Suprapubic skin (tissue), 4 donors: ENCODE measurements at regions not wholly inside any gene's neighbourhood (a gene's known extent, or its start where the extent isn't known, plus 50 kb on each side); places are given as distances from the start of the nearest gene placed in this dataset.

Source experiments
- DNase-seq, 2 donors: peaks; one replicate each; pipeline ENCODE4 v3.0.0-alpha.2; 2019; ENCODE audit warnings: low spot score in 2 of 2
- H3K27ac ChIP-seq: fragments of 200-600 bp; sonication (generic); one replicate; pipeline ENCODE4 v1.5.1; 2019
- H3K27me3 ChIP-seq: fragments of 200-600 bp; sonication (generic); one replicate; pipeline ENCODE4 v1.5.1; 2019
- H3K36me3 ChIP-seq: fragments of 200-600 bp; sonication (generic); one replicate; pipeline ENCODE4 v1.5.1; 2019
- H3K4me1 ChIP-seq: fragments of 200-600 bp; sonication (generic); one replicate; pipeline ENCODE4 v1.5.1; 2019
- H3K4me3 ChIP-seq: fragments of 200-600 bp; sonication (generic); one replicate; pipeline ENCODE4 v1.5.1; 2019; ENCODE audit warnings: mild to moderate bottlenecking
- H3K9me3 ChIP-seq: fragments of 200-600 bp; sonication (generic); one replicate; pipeline ENCODE4 v1.5.1; 2019
- EP300 ChIP-seq: sonication (generic); formaldehyde crosslinking; IDR thresholded peaks from one replicate; pipeline ENCODE4 v1.6.1; 2017; ENCODE audit warnings: antibody characterized with exemption
- POLR2A ChIP-seq, 2 donors: fragments of 450-650 bp; IDR thresholded peaks; one replicate each; pipeline ENCODE4 v1.6.1; 2017; ENCODE audit warnings: antibody characterized with exemption in 2 of 2, mild to moderate bottlenecking in 2 of 2, moderate library complexity in 2 of 2
- POLR2AphosphoS5 ChIP-seq, 3 donors: sonication (generic); formaldehyde crosslinking; IDR thresholded peaks; one replicate each; pipeline ENCODE4 v1.6.1; 2017; ENCODE audit warnings: antibody characterized with exemption in 3 of 3
- WGBS: methylation state at CpG from one replicate; pipeline ENCODE4 v1.1.5; 2018; 5-methylcytosine and 5-hydroxymethylcytosine counted together
- TF ChIP-seq, protein P1 (sequence below), 2 donors: fragments of 200-600 bp in 1 of 2; fragments of 450-650 bp in 1 of 2; sonication (generic) in 1 of 2; IDR thresholded peaks; one replicate each; pipeline ENCODE4 v1.5.1; 2016 to 2019; ENCODE audit warnings: antibody characterized with exemption in 2 of 2, mild to moderate bottlenecking in 1 of 2, moderate library complexity in 1 of 2

DNA sequence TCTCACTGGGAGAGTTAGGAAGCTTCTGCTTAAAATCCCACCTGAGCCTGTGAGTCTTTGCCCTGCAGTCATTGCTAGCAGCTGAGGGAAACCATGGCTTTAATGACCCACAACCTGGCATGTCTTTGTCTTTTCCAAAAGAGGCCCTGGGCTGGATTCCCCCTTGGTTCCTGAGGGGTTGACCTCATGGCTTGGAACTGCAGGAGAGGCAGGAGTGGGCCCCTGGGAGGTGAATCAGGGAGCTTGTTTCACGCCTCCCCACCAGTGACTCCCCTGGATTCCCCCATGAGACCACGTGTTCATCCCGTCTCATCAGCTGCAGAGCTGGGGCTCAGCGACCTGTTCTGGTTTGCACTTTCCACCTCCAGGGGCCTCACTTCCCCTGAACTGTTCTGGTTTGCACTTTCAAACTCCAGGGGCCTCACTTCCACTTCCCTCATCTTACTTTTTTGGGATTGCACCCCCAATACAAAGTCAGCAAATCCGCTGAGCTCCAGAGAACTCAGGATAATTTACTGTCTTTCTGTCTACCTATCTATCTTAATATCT lies 58.5 kb upstream of the TMEM18 start:
- peaks cover 14% of the 10 kb centered on the region for H3K4me1 ChIP-seq
- no peak overlapping the region for H3K27ac ChIP-seq
- 48% methylated on average over 5 of the region's 5 CpGs for WGBS
- H3K4me3 ChIP-seq, result no peak overlapping the region
- no peaks in the 10 kb centered on the region for H3K36me3 ChIP-seq
- no peaks in the 10 kb centered on the region for H3K9me3 ChIP-seq
- TF ChIP-seq POLR2A (IDR thresholded peaks at IDR 0.05) (no peak), EP300 (no peak), POLR2AphosphoS5 (IDR thresholded peaks at IDR 0.05) (no peak)
- TF ChIP-seq, protein P1, sequence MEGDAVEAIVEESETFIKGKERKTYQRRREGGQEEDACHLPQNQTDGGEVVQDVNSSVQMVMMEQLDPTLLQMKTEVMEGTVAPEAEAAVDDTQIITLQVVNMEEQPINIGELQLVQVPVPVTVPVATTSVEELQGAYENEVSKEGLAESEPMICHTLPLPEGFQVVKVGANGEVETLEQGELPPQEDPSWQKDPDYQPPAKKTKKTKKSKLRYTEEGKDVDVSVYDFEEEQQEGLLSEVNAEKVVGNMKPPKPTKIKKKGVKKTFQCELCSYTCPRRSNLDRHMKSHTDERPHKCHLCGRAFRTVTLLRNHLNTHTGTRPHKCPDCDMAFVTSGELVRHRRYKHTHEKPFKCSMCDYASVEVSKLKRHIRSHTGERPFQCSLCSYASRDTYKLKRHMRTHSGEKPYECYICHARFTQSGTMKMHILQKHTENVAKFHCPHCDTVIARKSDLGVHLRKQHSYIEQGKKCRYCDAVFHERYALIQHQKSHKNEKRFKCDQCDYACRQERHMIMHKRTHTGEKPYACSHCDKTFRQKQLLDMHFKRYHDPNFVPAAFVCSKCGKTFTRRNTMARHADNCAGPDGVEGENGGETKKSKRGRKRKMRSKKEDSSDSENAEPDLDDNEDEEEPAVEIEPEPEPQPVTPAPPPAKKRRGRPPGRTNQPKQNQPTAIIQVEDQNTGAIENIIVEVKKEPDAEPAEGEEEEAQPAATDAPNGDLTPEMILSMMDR (IDR thresholded peaks at IDR 0.05), result no peak
- no peak for DNase-seq
- peaks cover 11% of the 10 kb centered on the region for H3K27me3 ChIP-seq

DNA sequence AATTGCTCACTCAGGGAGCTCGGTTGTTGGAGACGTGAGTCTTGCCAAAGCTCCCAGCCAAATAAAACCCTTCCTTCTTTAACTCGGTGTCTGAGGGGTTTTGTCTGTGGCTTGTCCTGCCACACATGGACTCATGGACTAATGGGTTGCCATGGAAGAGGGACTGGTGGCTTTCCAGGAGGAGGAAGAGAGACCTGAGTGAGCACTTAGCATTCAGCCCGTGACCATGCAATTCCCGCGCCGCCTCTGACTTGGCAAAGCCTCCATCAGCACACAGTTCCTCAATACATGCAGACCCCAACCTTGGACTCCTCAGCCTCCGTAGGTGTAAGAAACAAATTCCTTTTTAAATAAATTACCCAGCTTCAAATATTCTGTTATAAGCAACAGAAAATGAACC lies 57.3 kb upstream of the TMEM18 start:
- WGBS, result 91% methylated on average over 8 of the region's 8 CpGs
- H3K27ac ChIP-seq, result no peak overlapping the region
- no peak overlapping the region for H3K4me3 ChIP-seq
- TF ChIP-seq POLR2A (IDR thresholded peaks at IDR 0.05) (no peak), EP300 (no peak), POLR2AphosphoS5 (IDR thresholded peaks at IDR 0.05) (no peak)
- TF ChIP-seq, protein P1 (IDR thresholded peaks at IDR 0.05), result no peak
- peaks cover 11% of the 10 kb centered on the region for H3K27me3 ChIP-seq
- H3K36me3 ChIP-seq, result no peaks in the 10 kb centered on the region
- no peak for DNase-seq
- peaks cover 2% of the 10 kb centered on the region for H3K4me1 ChIP-seq
- no peaks in the 10 kb centered on the region for H3K9me3 ChIP-seq

- no peak for DNase-seq
- Histone ChIP-seq H3K4me1 (no peaks in the 10 kb centered on the region), H3K4me3 (no peak overlapping the region), H3K9me3 (no peaks in the 10 kb centered on the region), H3K36me3 (no peaks in the 10 kb centered on the region), H3K27me3 (peaks cover 11% of the 10 kb centered on the region), H3K27ac (no peak overlapping the region)
- WGBS, result 82% methylated on average over 8 of the region's 8 CpGs
- TF ChIP-seq POLR2A (IDR thresholded peaks at IDR 0.05), result no peak
- TF ChIP-seq, protein P1 (IDR thresholded peaks at IDR 0.05), result no peak
- TF ChIP-seq POLR2AphosphoS5 (IDR thresholded peaks at IDR 0.05), result no peak
- TF ChIP-seq EP300, result no peak
Measured at GRCh38 chr2:733495-733894, 56.3 kb upstream of the TMEM18 start.

GRCh38 chr2:733001-733400 lies 55.8 kb upstream of the TMEM18 start:
- Histone ChIP-seq H3K36me3 (no peaks in the 10 kb centered on the region), H3K4me1 (no peaks in the 10 kb centered on the region), H3K4me3 (no peak overlapping the region), H3K27ac (no peak overlapping the region), H3K9me3 (no peaks in the 10 kb centered on the region), H3K27me3 (peaks cover 11% of the 10 kb centered on the region)
- no peak for DNase-seq
- no peak for TF ChIP-seq EP300
- no peak for TF ChIP-seq POLR2AphosphoS5 (IDR thresholded peaks at IDR 0.05)
- no peak for TF ChIP-seq POLR2A (IDR thresholded peaks at IDR 0.05)
- TF ChIP-seq, protein P1 (IDR thresholded peaks at IDR 0.05), result no peak
- 96% methylated on average over 5 of the region's 20 CpGs for WGBS

DNA sequence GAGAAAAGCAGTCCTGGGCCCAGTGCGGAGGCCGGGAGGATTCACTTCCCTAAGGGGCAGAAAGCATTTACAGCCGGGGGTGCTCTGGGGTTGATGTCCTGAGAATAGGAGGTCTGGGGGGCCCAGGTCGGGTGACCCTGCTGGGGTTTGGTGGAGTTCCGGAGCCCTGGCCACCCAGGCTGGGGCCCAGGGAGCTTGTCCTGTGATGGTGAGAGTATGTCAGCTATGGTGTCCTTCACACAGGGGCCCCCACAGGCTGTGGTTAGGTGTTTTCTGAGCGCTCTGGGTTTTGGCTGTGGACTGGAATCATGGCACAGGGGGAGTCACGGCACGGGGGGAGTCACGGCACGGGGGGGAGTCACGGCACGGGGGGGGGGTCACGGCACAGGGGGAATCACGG lies 54.5 kb upstream of the TMEM18 start:
- no peaks in the 10 kb centered on the region for H3K9me3 ChIP-seq
- DNase-seq, result no peak
- TF ChIP-seq, protein P1 (IDR thresholded peaks at IDR 0.05), result no peak
- TF ChIP-seq POLR2AphosphoS5 (IDR thresholded peaks at IDR 0.05) (no peak), POLR2A (IDR thresholded peaks at IDR 0.05) (no peak), EP300 (no peak)
- WGBS, result 90% methylated on average over 2 of the region's 14 CpGs
- no peak overlapping the region for H3K27ac ChIP-seq
- no peaks in the 10 kb centered on the region for H3K36me3 ChIP-seq
- no peak overlapping the region for H3K4me3 ChIP-seq
- H3K27me3 ChIP-seq, result peaks cover 9% of the 10 kb centered on the region
- H3K4me1 ChIP-seq, result no peaks in the 10 kb centered on the region
